Panc1 (cell line): ENCODE measurements at regions not wholly inside any gene's neighbourhood (a gene's known extent, or its start where the extent isn't known, plus 50 kb on each side); places are given as distances from the start of the nearest gene placed in this dataset.

ENCODE experiments used
- POLR2AphosphoS5 ChIP-seq: IDR thresholded peaks from 2 replicates; pipeline ENCODE4 v1.6.1; 2012; ENCODE audit warnings: mild to moderate bottlenecking, low read depth, low read length, moderate library complexity
- REST ChIP-seq, 2 experiments: IDR thresholded peaks; 2 replicates each; pipeline ENCODE4 v1.6.1; 2011 to 2012; ENCODE audit warnings: low read depth in 2 of 2, control low read depth in 1 of 2, low read length in 1 of 2, mild to moderate bottlenecking in 1 of 2, moderate library complexity in 1 of 2; ENCODE audit not compliant: insufficient read depth in 1 of 2
- SIN3A ChIP-seq: IDR thresholded peaks from 2 replicates; pipeline ENCODE4 v1.6.1; 2012; ENCODE audit warnings: low read depth, mild to moderate bottlenecking, low read length, moderate library complexity, borderline replicate concordance; ENCODE audit not compliant: insufficient read depth
- TCF7L2 ChIP-seq: IDR thresholded peaks from 2 replicates; pipeline ENCODE4 v1.6.1; 2011; ENCODE audit warnings: mild to moderate bottlenecking, low read depth, low read length, inconsistent platforms
- TF ChIP-seq, protein P1 (sequence below): fragments of 450-650 bp; IDR thresholded peaks from 2 replicates; pipeline ENCODE4 v1.5.1; 2017; ENCODE audit warnings: mild to moderate bottlenecking

DNA sequence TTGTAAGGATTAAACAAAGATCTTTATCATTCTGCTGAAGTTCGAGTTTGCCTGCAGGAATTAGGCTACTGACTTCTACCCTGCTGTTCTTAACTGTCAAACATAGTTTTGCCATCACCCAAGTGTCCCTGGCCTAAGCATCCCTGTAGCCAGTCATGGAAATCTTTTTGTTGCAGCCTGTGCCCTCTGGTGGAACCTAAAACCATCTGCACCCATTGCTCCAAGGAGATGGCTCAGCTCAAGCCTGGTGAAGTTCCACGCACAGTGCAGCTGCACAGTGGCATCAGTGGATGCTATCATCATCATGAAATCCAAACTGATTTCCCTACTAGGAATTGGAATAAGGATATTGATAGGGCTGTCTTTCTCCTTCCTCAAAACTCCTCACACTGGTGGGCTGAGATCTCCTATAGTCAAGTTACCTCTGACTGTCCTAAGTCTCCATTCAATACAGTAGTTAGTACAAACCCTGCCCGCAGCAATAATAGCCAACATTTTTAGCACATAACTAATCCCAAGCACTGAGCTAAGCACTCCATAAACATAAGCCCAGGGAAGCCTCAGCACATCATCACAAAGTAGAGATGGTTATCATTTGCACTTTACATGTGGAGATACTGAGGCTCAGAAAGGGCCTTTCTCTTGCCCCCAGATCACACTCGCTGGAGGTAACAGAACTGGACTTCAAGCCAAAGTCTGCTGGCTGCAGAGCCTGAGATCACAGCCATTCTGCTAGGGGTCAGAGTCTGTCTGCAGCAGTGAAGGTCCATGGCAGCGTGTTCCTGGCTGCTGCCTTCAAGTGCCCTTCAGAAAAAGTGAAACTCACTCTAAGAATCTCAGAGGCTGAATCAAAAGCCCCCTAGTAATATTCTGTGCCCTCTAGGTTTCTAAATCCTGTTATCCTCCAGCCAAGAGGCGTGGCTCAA is 77.2 kb upstream of the MC3R start:
- TF ChIP-seq, protein P1, sequence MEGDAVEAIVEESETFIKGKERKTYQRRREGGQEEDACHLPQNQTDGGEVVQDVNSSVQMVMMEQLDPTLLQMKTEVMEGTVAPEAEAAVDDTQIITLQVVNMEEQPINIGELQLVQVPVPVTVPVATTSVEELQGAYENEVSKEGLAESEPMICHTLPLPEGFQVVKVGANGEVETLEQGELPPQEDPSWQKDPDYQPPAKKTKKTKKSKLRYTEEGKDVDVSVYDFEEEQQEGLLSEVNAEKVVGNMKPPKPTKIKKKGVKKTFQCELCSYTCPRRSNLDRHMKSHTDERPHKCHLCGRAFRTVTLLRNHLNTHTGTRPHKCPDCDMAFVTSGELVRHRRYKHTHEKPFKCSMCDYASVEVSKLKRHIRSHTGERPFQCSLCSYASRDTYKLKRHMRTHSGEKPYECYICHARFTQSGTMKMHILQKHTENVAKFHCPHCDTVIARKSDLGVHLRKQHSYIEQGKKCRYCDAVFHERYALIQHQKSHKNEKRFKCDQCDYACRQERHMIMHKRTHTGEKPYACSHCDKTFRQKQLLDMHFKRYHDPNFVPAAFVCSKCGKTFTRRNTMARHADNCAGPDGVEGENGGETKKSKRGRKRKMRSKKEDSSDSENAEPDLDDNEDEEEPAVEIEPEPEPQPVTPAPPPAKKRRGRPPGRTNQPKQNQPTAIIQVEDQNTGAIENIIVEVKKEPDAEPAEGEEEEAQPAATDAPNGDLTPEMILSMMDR = peak; percentile 65
- TF ChIP-seq POLR2AphosphoS5 (no peak), SIN3A (no peak), REST (IDR thresholded peaks at IDR 0.05; ENCODE audit: insufficient read depth in 1 of 2, low read depth in 2 of 2, low read length in 1 of 2) (no peak), TCF7L2 (no peak)
